NK-92 treated with Interleukin-12 subunit alpha and Interleukin-12 subunit beta, amount 100 ng/mL, for 24 hours (cell line): ENCODE measurements at regions not wholly inside any gene's neighbourhood (a gene's known extent, or its start where the extent isn't known, plus 50 kb on each side); places are given as distances from the start of the nearest gene placed in this dataset.

Experiments used
- DNase-seq: peaks from one replicate; lab custom pipeline; 2025; lab: John Stamatoyannopoulos, UW

GRCh38 chr16:79790854-79791253 lies 190.3 kb upstream of the MAF start:
- DNase-seq, result no peak

- DNase-seq, result no peak
These were observed 188.4 kb upstream of the MAF start for GRCh38 chr16:79788949-79789348.

GRCh38 chr16:79786389-79786788 lies 185.9 kb upstream of the MAF start:
- no peak for DNase-seq

- no peak for DNase-seq
These were observed 183.5 kb upstream of the MAF start for GRCh38 chr16:79784007-79784406.

- DNase-seq, result no peak
These were observed 177.1 kb upstream of the MAF start for GRCh38 chr16:79777679-79778078.

GRCh38 chr16:79776243-79776847 lies 175.8 kb upstream of the MAF start:
- no peak for DNase-seq

- no peak for DNase-seq
These were observed 172.2 kb upstream of the MAF start for GRCh38 chr16:79772784-79773183.

- no peak for DNase-seq
These were observed 171.5 kb upstream of the MAF start for GRCh38 chr16:79772048-79772447.

GRCh38 chr16:79770244-79771064 lies 169.9 kb upstream of the MAF start:
- DNase-seq, result no peak

- DNase-seq, result no peak
These were observed 169.3 kb upstream of the MAF start for GRCh38 chr16:79769928-79770243.

GRCh38 chr16:79769270-79769927 lies 168.9 kb upstream of the MAF start:
- DNase-seq, result no peak

- DNase-seq, result no peak
These were observed 167.9 kb upstream of the MAF start for GRCh38 chr16:79768276-79768970.

GRCh38 chr16:79767421-79768275 lies 167.1 kb upstream of the MAF start:
- no peak for DNase-seq

GRCh38 chr16:79765901-79766394 lies 165.4 kb upstream of the MAF start:
- no peak for DNase-seq

GRCh38 chr16:79765431-79765830 lies 164.9 kb upstream of the MAF start:
- DNase-seq, result no peak

- no peak for DNase-seq
These were observed 164.0 kb upstream of the MAF start for GRCh38 chr16:79764415-79765110.

- DNase-seq, result no peak
These were observed 161.7 kb upstream of the MAF start for GRCh38 chr16:79762217-79762616.

GRCh38 chr16:79758615-79759346 lies 158.2 kb upstream of the MAF start:
- no peak for DNase-seq

GRCh38 chr16:79757968-79758367 lies 157.4 kb upstream of the MAF start:
- no peak for DNase-seq

- DNase-seq, result no peak
These were observed 156.6 kb upstream of the MAF start for GRCh38 chr16:79757163-79757562.
